KOPT-K1 (cell line): ENCODE measurements at regions not wholly inside any gene's neighbourhood (a gene's known extent, or its start where the extent isn't known, plus 50 kb on each side); places are given as distances from the start of the nearest gene placed in this dataset.

Experiments used
- H3K27ac ChIP-seq: fragments of 200-600 bp; sonication (generic); 2 replicates; pipeline ENCODE4 v1.5.1; 2016; ENCODE audit warnings: antibody characterized with exemption, mild to moderate bottlenecking, low read depth, low read length; ENCODE audit not compliant: poor library complexity, severe bottlenecking
- H3K36me3 ChIP-seq: fragments of 200-600 bp; sonication (generic); 2 replicates; pipeline ENCODE4 v1.5.1; 2017; ENCODE audit warnings: antibody characterized with exemption, mild to moderate bottlenecking, low read length, moderate library complexity; ENCODE audit not compliant: insufficient read depth
- H3K9me3 ChIP-seq: fragments of 200-600 bp; sonication (generic); 2 replicates; pipeline ENCODE4 v1.5.1; 2017; ENCODE audit warnings: antibody characterized with exemption, low read length, mild to moderate bottlenecking; ENCODE audit not compliant: insufficient read depth, poor library complexity, severe bottlenecking

DNA sequence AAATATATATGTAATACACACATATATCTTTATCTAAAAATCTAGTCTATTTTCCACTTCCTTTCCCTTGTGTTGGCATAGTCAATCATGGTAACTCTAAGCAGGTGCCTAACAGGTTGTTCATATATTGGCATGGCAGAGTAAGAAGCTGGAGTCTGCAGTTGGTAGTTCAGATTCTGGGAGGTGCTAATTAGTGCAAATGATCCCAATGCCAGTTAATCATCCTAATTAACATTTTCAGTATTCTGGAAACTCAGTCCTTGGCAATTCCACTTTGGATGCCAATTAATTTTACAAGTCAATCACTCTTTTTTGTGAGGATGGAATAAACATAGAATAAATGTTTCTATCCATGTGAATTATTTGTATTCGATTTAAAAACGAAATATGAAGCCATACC, 863.7 kb upstream of the SOX9 start:
- Histone ChIP-seq H3K36me3 (no peaks in the 10 kb centered on the region), H3K27ac (no peak overlapping the region), H3K9me3 (no peaks in the 10 kb centered on the region)

DNA sequence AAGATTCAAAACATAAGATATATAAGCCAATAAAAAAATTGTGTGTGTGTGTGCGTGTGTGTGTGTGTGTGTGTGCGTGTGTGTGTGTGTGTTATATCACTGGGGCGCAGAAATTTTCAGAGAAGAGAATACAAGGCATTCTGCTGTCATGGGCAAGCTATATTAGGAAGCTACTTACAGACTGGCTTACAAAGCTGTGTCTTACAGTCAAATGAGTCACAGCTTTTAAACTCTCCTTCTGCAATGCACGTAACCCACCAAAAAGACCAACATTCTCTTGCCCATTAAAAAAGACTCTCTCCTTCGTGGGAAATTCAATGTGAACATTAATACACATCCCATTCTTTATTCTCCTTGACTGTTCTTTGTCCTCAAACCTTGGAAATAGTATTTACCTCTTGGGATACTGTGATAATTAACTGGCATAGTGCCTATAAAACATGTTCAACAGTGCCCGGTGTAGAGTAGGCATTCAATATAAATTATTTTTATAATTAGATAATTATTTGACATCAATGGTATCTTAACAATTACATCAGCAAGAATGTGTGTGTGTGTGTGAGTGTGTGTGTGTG, 860.4 kb upstream of the SOX9 start:
- Histone ChIP-seq H3K36me3 (no peaks in the 10 kb centered on the region), H3K9me3 (no peaks in the 10 kb centered on the region), H3K27ac (no peak overlapping the region)

DNA sequence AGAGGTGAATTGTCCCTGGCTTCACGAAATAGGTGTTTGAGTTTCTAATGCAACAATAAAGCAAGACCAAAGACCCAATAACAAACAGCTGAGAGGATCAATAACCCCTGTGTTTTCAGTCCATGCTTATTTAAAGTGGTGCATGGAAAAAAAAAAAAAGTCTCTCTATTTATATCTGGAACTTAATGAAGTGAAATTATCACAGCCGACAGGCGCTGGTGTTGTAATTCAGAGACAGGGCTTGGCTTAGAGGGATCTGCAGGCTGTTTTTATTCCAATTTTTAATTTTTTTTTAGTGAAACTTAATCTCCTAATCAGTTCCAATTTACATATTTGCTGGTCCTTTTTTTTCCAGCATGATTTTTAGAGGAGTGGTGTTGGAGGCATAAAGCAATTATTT, 858.2 kb upstream of the SOX9 start:
- H3K27ac ChIP-seq = no peak overlapping the region
- no peaks in the 10 kb centered on the region for H3K36me3 ChIP-seq
- no peaks in the 10 kb centered on the region for H3K9me3 ChIP-seq

DNA sequence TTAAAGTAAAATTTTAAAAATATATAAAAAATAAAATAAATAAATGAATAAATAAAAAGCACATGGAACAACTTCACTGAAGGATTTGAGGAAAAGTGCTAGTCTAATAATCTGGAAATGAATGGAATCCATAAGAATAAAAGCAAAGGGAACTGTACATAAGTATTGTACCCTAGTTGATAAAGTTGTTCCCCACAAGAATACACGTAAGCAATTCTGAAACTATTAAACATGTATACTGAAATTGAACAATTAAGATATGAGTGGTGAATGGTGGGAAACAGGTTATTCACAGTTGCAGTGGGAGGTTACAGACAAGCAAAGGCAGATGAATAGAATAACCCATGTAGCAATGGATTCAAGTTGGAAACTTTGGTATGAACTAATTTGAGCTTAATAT, 853.2 kb upstream of the SOX9 start:
- no peak overlapping the region for H3K27ac ChIP-seq
- H3K36me3 ChIP-seq = no peaks in the 10 kb centered on the region
- no peaks in the 10 kb centered on the region for H3K9me3 ChIP-seq

DNA sequence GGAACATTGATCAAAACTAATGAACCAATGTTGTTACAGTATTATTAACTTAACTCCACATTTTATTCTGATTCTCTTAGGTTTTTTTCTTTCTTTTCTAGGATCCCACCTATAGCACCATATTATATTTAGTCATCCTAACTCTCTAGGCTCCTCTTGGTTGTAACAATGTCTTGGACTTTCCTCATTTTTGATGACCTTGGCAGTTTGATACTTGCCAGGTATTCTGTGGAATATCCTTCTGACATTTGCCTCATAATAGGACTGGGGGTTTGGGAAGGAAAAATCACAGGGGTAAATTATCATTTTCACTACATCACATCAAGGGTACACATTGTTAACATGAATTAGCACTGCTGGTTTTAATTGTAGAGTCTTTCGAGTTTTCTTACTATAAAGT, 851.6 kb upstream of the SOX9 start:
- Histone ChIP-seq H3K27ac (no peak overlapping the region), H3K36me3 (no peaks in the 10 kb centered on the region), H3K9me3 (no peaks in the 10 kb centered on the region)

DNA sequence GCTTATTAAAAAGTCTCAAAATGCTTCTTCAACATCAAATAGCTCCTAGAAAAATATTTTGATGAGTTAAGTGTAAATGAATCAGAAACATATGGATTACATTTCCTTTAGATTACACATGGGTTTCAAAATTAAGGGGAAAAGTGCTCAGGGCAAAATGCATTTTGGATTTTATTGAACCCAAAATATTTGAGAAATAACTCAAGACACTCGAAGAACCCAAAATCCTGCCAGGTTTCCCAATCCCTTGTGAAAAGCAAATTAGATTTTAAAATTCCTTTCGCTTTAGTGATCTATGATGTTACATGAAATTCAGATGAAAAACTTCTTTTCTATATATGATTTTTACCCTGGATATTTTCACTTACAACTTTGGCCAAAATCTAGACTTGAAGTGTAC, 847.4 kb upstream of the SOX9 start:
- Histone ChIP-seq H3K27ac (no peak overlapping the region), H3K9me3 (no peaks in the 10 kb centered on the region), H3K36me3 (no peaks in the 10 kb centered on the region)

DNA sequence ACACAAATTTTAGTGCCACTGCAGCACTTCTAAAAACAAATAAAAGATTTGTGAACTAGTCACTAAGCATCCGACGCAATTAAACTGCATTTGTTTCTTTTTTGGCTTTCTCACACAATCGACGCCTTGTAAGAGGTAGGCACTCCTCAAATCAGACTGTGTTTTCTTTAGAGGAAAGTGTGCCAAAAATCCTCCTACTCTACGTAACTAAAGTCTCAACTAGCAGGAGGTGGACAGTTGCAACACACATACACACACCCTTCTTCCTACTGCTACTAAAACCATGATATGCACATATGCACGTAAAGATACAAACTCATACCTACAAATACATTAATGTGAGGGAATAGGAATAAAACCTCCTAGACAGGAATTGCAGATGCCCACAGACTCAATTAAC, 844.7 kb upstream of the SOX9 start:
- Histone ChIP-seq H3K9me3 (no peaks in the 10 kb centered on the region), H3K27ac (no peak overlapping the region), H3K36me3 (no peaks in the 10 kb centered on the region)

DNA sequence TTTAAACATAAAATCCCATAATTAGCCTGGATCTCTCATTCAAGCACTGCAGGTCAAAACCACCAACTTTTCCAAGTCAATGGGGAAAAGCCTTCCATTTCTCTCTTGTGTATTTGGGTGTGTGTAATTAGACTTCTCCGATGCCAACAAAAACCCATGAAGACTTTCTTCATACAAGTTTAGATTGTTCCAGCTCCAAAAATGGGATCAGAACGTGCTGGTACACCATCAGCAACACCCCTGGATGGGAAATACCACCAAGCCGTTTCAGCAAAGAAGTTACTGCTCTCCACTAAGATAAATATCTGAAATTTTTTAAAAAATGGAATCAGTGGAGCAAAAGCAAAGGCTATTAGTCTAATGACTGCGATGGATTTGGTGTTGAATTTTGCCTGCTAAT, 837.3 kb upstream of the SOX9 start:
- H3K36me3 ChIP-seq = no peaks in the 10 kb centered on the region
- no peaks in the 10 kb centered on the region for H3K9me3 ChIP-seq
- no peak overlapping the region for H3K27ac ChIP-seq

DNA sequence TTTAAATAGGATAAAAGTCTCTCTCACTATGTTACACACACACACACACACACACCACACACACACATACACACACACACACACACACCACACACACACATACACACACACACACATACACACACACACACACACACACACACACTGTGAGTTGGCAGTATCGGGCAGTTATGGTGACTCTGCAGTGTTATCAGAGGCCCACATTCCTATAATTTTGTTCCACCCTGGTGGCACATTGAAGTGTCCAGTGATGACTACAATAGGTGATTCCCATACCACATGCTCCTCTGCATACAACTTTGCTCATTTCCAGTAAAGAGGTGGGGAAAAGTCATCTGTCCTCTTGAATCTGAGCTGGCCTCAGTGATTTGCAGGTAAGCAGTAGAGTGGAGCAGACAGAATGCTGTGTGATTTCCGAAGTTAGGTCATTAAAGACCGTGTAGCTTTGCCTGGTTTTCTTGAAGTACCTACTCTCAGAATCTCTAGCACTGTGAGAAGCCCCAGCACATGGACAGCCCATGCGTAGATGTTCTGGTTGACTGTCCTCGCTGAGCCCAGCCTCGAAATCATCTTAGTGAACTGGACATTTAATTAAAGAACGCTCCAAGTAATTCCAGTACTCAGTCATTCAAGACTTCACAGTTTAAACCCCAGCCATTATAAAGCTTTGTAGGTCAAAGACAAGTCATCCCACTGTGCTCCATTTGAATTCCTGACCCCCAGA, 836.6 kb upstream of the SOX9 start:
- Histone ChIP-seq H3K27ac (no peak overlapping the region), H3K36me3 (no peaks in the 10 kb centered on the region), H3K9me3 (no peaks in the 10 kb centered on the region)

DNA sequence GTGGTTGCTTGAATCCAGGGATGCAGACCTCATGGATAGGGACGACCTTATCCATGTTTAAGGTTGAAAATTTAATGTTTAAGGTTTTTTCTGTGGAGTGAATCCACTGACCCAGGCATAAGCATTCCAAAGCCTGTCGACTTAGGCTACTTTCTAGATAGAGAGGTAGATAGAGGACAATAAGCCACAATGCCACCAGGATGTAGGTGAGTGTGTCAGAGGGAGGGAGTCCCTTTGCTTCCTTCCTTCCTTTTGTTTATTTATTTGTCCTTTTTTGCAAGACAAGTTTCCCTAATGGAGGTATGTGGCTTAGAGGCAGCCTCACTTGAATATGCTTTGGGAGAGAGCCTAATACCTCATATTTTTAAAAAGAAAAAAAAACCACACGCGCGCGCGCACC, 834.2 kb upstream of the SOX9 start:
- no peaks in the 10 kb centered on the region for H3K9me3 ChIP-seq
- H3K36me3 ChIP-seq = no peaks in the 10 kb centered on the region
- H3K27ac ChIP-seq = no peak overlapping the region

DNA sequence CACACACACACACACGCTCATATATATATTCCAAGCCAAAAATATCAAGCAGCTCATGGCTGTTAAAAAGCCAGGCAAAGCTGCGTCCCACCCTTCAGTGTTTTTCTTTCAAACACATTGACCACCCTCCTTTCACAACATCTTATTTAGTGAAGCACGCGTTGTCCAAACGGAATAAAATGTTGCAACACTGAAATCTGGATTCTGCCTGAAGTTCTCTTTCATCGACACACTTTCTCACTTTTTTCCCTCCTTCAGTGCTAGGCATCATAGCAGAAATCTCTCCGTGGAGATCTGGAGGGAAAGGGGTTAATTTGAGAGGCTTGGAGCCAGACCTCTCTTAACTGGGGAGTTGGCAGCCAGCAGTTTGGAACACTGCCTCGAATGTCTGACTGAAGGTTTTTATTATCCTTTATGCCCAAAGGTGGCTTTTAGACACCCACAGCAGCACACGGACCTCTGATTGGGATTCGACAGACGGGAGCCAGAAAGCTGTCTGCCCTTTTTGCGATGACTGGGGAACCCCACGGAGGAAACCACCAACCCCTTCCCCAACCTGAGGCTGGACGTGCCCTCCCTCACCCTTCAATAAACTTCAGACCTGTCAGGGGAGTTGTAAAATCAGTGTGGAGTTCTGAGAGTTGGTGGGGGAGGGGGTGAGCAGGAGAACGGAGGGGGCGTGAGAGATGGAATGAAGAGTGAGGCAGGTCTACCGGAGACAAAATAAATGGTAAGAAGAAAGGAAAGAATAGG, 833.6 kb upstream of the SOX9 start:
- no peak overlapping the region for H3K27ac ChIP-seq
- H3K9me3 ChIP-seq = no peaks in the 10 kb centered on the region
- H3K36me3 ChIP-seq = no peaks in the 10 kb centered on the region

DNA sequence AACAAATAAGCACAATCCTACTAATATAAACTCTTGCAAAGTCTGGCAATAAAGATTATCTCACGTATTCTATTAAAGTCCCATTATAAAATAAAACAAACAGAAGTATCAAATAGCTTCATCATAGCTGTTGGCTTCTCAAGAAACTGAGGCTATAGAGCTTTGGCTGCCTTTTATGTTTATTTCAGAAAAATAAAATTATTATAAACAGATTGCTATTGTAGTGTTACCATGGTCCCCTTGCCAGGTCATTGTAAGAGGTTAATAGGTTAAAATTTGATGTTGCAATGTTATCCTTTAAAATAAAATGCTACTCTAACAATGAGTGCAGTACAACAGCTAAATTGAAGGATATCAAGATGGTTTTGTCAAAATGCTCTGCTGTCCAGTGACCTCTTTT, 828.8 kb upstream of the SOX9 start:
- no peaks in the 10 kb centered on the region for H3K36me3 ChIP-seq
- H3K27ac ChIP-seq = no peak overlapping the region
- H3K9me3 ChIP-seq = no peaks in the 10 kb centered on the region

DNA sequence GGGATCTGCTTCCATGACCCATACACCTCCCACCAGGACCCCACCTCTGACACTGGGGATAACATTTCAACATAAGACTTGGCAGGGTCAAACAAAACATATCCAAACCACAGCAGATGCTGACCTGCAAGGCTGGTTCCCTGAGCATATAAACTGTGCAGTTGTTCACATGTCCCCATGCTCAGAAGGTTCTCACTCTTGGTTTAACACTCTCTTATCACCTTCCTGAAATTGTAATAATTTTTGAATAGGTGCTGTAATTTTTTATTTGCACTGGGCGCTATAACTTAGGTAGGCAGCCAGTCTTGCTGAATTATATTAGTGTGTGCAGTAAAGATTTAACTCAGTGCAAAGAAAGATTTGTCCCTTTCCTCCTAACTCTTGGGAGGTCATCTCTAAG, 824.8 kb upstream of the SOX9 start:
- no peaks in the 10 kb centered on the region for H3K9me3 ChIP-seq
- H3K36me3 ChIP-seq = no peaks in the 10 kb centered on the region
- H3K27ac ChIP-seq = no peak overlapping the region

DNA sequence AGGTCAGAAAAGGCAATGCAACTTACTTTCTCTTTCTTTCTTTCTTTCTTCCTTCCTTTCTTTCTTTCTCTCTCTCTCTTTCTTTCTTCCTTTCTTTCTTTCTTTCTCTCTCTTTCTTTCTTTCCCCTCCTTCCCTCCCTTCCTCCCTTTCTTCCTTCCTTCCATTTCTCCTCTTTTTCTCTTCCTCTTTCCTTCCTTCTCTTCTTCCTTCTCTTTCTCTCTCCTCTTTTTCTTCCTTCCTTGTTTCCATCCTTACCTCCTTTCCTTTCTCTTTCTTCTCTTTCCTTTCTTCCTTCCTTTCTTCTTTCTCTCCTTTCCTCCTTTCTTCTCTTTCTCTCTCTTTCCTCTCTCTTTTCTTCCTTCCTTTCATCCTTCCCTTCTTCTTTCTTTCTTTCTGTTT, 819.8 kb upstream of the SOX9 start:
- Histone ChIP-seq H3K27ac (no peak overlapping the region), H3K9me3 (peaks cover 4% of the 10 kb centered on the region), H3K36me3 (no peaks in the 10 kb centered on the region)

DNA sequence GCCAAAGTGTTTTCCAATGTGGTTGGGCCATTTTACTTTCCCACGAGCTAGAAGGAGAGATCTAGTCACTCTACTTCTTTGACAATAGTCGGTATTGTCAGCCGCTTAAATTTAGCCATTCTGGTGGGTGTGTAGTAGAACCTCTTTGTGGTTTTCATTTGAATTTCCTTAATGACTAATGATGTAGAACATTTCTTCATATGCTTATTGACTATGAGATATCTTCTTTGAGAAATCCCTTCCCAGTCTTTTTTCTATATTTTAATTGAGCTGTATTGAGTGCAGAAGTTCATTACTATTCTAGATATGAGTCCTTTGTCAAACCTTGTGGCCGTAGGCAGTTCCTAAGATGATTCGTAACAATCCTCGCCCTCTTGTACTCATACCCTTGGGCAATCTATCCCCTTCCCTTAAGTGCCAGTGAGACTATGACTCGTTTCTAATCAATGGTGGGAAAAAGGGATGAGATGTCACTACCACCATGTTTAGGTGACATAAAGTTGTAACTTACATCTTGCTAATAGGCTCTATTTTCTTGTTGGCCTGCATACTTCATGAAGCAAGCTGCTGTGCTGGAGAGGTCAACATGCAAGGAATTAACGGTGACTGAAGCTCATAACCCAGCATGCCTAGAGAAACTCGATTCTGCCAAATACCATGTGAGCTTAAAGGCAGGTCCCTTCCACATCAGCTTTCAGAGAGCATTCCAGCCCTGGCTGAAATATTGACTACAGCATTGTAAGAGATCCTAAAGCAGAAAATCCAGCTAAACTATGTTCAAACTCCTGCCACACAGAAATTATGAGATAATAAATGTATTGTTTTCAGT, 817.9 kb upstream of the SOX9 start:
- H3K9me3 ChIP-seq = peaks cover 4% of the 10 kb centered on the region
- H3K36me3 ChIP-seq = no peaks in the 10 kb centered on the region
- no peak overlapping the region for H3K27ac ChIP-seq
